ENCODE measurements at regions not wholly inside any gene's neighbourhood (a gene's known extent, or its start where the extent isn't known, plus 50 kb on each side); places are given as distances from the start of the nearest gene placed in this dataset.
"Not testable (repeated sequence)": the region's sequence is repeated elsewhere in the genome, so short reads cannot be mapped to it uniquely, and the experiment has no call there.

DNA sequence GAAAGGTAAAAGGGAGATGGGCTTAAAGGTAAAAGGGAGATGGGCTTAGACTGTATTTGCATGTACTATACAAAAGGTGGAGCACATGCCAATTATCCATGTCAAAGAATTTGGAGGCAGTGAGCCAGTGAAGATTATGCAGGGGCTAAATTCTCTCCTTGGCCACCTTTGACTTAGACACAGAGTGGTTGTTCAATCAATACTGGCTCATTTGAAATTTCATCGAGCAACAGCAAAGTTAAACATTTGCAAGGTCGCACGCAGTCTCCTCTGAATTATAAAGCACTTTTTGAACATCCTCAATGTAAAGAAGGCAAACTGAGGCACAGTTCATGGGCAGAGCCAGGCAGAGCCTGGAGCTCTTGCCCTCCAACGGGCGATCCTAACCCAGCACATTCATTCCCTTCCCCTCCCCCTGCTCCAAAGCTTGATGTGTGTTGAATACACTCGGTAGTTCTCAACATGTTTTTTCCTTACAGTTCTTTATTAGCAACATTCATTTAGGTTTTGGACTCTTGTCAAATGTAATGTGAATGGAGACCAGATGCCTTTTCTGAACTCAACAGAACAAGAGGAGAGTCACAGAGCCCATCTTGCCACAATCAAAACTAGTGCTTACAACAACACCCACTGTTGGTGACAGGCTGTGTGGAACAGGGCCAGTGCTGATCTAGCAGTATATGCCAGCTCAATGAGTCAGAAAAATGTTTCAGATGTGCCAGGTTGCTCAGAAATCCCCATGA is 169.7 kb upstream of the G2E3 start:
- ATAC-seq, result peak; percentile 49
- Mint-ChIP-seq H3K27ac (no peak overlapping the region), H3K9me3 (ENCODE audit: low read depth) (no peaks in the 10 kb centered on the region), H3K36me3 (ENCODE audit: low read depth) (no peaks in the 10 kb centered on the region), H3K4me3 (no peak overlapping the region), H3K27me3 (peaks cover 16% of the 10 kb centered on the region), H3K4me1 (peaks cover 3% of the 10 kb centered on the region)
- CTCF ChIA-PET, result interaction anchor here (0.6 to 0.8 kb wide), 2 partner anchors 133 to 175 kb away, joined by 3 read pairs; no protein-coding TSS in a partner anchor
- intact Hi-C loops (cut with DNase I, micrococcal nuclease), result no loop called here
- POLR2A ChIA-PET, result no interaction called here
- DNase-seq, result peak; percentile 26

DNA sequence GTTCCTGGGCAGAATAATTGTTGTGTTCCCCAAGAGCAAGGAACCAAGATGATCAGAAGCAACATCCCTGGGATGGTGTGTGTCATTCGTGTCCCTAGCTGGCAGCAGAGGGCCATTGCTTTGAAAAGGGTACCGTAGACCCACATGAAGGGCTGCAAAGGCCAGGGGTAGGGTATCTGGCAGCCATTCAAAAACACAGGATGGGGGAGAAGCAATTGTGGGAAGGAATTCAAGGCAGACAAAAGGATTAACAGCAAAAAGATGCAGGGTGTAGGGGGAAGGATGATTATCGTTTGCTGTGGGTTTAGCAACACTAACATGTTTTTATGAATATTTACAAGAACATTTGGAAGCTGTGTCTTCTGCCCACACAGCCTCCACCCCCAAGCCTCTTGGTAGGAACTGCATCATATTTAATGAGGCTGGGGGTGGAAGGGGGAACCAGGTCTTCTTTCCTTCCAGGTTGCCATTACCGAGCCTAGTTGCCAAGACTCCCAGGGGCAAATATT is 169.0 kb upstream of the G2E3 start:
- no peak for DNase-seq
- POLR2A ChIA-PET, result no interaction called here
- Mint-ChIP-seq H3K36me3 (ENCODE audit: low read depth) (no peaks in the 10 kb centered on the region), H3K27me3 (peaks cover 12% of the 10 kb centered on the region), H3K4me1 (peaks cover 3% of the 10 kb centered on the region), H3K27ac (no peak overlapping the region), H3K9me3 (ENCODE audit: low read depth) (no peaks in the 10 kb centered on the region), H3K4me3 (no peak overlapping the region)
- ATAC-seq, result no peak
- intact Hi-C loops (cut with DNase I, micrococcal nuclease), result no loop called here
- CTCF ChIA-PET, result interaction anchor here (0.6 kb wide), 1 partner anchor 176 kb away, joined by 3 read pairs; no protein-coding TSS in a partner anchor

DNA sequence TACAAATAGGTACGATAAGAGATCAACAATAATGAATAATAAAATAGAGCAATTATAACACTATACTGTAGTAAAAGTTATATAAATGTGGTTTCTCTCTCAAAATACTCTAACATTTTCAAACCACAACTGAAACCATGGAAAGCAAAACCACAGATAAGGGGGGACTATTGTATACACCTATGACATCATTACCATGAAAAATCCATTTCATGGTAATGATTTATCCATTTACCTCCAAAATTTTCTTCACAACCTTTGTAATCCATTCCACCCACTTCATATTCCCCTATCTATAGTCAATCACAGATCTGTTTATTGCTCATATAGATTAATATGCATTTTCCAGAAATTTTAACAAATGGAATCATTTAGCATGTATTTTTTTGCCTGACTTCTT is 163.9 kb upstream of the G2E3 start:
- Mint-ChIP-seq H3K4me1 (no peaks in the 10 kb centered on the region), H3K4me3 (no peak overlapping the region), H3K36me3 (ENCODE audit: low read depth) (no peaks in the 10 kb centered on the region), H3K27ac (no peak overlapping the region), H3K27me3 (peaks cover 13% of the 10 kb centered on the region), H3K9me3 (ENCODE audit: low read depth) (no peaks in the 10 kb centered on the region)
- DNase-seq (no peak), ATAC-seq (no peak)
- intact Hi-C loops (cut with DNase I, micrococcal nuclease), result no loop called here
- ChIA-PET CTCF (no interaction called here), POLR2A (no interaction called here)

DNA sequence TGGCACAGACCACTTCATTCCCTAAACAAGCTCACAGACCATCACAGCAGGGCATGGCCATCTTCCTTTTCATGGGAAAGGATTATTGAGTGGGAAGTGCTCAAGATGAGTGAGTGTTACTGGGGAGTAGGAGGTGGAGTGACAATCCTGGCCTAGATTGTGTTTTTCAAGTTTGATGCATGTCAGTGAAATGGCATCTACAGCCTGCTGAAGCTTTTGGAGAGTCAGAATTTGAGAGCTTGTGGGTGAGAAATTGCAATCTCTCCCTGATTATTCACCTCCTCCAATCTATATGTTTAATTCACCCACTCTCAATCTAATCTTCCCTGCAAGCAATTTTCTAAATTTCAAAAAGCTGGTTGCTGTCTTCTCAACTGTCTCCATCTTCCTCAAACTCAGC is 156.1 kb upstream of the G2E3 start:
- DNase-seq, result no peak
- peaks cover 13% of the 10 kb centered on the region for H3K27me3 Mint-ChIP-seq
- no peak overlapping the region for H3K27ac Mint-ChIP-seq
- ChIA-PET CTCF (no interaction called here), POLR2A (no interaction called here)
- H3K36me3 Mint-ChIP-seq (ENCODE audit: low read depth), result no peaks in the 10 kb centered on the region
- no peaks in the 10 kb centered on the region for H3K9me3 Mint-ChIP-seq (ENCODE audit: low read depth)
- H3K4me3 Mint-ChIP-seq, result no peak overlapping the region
- ATAC-seq, result no peak
- intact Hi-C loops (cut with DNase I, micrococcal nuclease), result no loop called here
- H3K4me1 Mint-ChIP-seq, result no peaks in the 10 kb centered on the region

DNA sequence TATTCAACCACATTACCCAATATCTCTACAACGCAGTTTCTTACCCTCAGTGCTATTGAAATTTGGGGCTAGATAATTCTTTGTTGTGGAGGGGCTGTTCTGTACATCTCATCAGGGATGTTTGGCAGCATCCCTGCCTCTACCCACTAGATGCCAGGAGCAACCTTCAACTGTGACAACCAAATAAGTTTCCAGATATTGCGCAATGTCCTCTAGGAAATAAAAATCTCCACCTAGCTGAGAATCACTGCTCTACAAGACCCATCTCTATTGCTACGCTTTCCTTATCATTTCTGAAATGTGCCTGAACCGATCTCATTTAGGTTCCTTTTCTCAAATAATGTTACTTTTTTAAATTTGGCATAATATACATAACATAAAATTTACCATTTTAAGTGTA is 155.2 kb upstream of the G2E3 start:
- Mint-ChIP-seq H3K27me3 (peaks cover 9% of the 10 kb centered on the region), H3K9me3 (ENCODE audit: low read depth) (no peaks in the 10 kb centered on the region), H3K27ac (no peak overlapping the region), H3K36me3 (ENCODE audit: low read depth) (no peaks in the 10 kb centered on the region), H3K4me1 (no peaks in the 10 kb centered on the region), H3K4me3 (no peak overlapping the region)
- POLR2A ChIA-PET, result no interaction called here
- intact Hi-C loops (cut with DNase I, micrococcal nuclease), result no loop called here
- no peak for ATAC-seq
- no peak for DNase-seq
- CTCF ChIA-PET, result no interaction called here

DNA sequence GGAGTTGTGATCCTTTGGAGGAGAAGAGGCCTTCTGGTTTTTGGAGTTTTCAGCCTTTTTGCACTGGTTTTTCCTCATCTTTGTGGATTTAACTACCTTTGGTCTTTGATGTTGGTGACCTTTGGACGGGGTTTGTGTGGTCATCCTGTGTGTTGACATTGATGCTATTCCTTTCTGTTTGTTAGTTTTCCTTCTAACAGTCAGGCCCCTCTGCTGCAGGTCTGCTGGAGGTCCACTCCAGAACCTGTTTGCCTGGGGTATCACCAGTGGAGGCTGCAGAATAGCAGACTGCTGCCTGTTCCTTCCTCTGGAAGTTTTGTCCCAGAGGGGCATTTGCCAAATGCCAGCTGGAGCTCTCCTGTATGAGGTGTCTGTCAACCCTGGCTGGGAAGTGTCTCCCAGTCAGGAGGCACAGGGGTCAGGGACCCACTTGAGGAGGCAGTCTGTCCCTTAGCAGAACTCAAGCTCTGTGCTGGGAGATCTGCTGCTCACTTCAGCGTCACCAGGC is 149.4 kb upstream of the G2E3 start:
- H3K27me3 Mint-ChIP-seq; DNase-seq; H3K9me3 Mint-ChIP-seq (ENCODE audit: low read depth); H3K36me3 Mint-ChIP-seq (ENCODE audit: low read depth); H3K27ac Mint-ChIP-seq; H3K4me1 Mint-ChIP-seq; POLR2A ChIA-PET; H3K4me3 Mint-ChIP-seq; ATAC-seq; intact Hi-C loops (cut with DNase I, micrococcal nuclease): not testable (repeated sequence)
- CTCF ChIA-PET, result interaction anchor here (0.5 kb wide), 1 partner anchor 9 kb away, joined by 3 read pairs; no protein-coding TSS in a partner anchor

DNA sequence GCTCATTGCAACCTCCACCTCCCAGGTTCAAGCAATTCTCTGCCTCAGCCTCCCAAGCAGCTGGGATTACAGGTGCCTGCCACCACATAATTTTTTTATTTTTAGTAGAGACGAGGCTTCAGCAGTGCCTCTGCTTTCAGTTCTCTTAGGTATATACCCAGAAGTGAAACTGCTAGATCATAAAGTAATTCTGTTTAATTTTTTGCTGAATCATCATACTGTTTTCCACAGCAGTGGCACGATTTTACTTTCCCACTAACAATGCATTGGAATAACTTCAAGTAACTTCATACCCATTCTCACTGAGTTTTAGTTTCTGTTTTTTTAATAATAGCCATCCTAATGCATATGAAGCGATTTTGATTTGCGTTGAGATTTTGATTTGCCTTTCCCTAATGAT is 148.0 kb upstream of the G2E3 start:
- peaks cover 9% of the 10 kb centered on the region for H3K27me3 Mint-ChIP-seq
- intact Hi-C loops (cut with DNase I, micrococcal nuclease), result no loop called here
- DNase-seq, result no peak
- ChIA-PET POLR2A (no interaction called here), CTCF (no interaction called here)
- no peak overlapping the region for H3K4me3 Mint-ChIP-seq
- H3K4me1 Mint-ChIP-seq, result no peaks in the 10 kb centered on the region
- H3K9me3 Mint-ChIP-seq (ENCODE audit: low read depth), result no peaks in the 10 kb centered on the region
- ATAC-seq, result no peak
- H3K27ac Mint-ChIP-seq, result no peak overlapping the region
- no peaks in the 10 kb centered on the region for H3K36me3 Mint-ChIP-seq (ENCODE audit: low read depth)

DNA sequence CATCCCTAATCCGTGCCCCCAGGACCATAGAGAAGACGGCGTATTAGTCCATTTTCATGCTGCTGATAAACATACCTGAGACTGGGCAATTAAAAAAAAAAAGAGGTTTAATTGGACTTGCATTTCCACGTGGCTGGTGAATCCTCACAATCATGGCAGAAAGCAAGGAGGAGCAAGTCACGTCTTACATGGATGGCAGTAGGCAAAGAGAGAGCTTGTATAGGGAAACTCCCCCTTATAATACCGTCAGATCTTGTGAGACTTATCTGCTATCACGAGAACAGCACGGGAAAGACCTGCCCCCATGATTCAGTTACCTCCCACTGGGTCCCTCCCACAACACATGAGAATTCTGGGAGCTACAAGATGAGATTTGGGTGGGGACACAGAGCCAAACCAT is 145.8 kb upstream of the G2E3 start:
- POLR2A ChIA-PET; H3K4me1 Mint-ChIP-seq; ATAC-seq; H3K4me3 Mint-ChIP-seq; H3K27me3 Mint-ChIP-seq; intact Hi-C loops (cut with DNase I, micrococcal nuclease); H3K9me3 Mint-ChIP-seq (ENCODE audit: low read depth); H3K27ac Mint-ChIP-seq; DNase-seq; H3K36me3 Mint-ChIP-seq (ENCODE audit: low read depth); CTCF ChIA-PET: not testable (repeated sequence)

DNA sequence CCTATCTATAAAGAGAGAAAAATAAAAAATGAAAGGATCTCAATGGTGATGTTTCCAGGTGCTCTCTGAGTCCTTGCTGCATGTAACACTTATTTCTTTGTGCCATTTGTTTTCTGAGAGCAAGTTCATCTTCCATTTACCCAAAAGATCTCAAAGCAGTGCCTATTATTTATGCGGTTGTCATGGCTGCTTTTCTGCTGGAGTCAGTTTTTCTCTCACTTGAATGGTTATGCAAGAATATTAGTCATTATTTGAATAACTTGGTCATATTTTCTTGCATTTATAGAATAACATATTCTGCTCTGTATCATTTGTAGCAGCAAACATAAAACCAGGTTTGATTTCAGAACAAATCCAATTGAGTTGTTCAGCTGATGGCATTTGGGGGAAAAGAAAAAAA is 141.8 kb upstream of the G2E3 start:
- Mint-ChIP-seq H3K9me3 (ENCODE audit: low read depth) (no peaks in the 10 kb centered on the region), H3K4me3 (no peak overlapping the region), H3K4me1 (no peaks in the 10 kb centered on the region), H3K36me3 (ENCODE audit: low read depth) (no peaks in the 10 kb centered on the region), H3K27ac (no peak overlapping the region), H3K27me3 (peaks cover 6% of the 10 kb centered on the region)
- DNase-seq, result no peak
- POLR2A ChIA-PET, result no interaction called here
- CTCF ChIA-PET, result no interaction called here
- intact Hi-C loops (cut with DNase I, micrococcal nuclease), result no loop called here
- no peak for ATAC-seq

DNA sequence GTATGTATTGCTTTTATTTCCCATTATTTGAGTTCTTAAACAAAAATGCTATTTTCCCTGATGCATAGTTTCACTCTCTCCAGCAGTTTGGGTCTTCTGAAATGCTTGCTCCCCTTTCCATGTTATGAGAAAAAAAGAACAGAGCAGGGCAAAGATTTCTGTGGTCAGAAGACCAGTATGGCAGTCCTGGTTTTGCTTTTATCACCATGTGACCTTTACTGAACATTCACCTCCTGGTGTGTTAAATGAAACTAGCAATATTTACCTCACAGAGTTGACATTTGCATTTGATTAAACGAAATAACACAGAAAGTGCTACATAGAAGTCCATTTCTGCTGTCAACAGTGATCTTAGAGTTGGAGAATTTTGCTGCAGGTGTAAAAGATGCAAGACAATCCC is 141.0 kb upstream of the G2E3 start:
- ATAC-seq (no peak), DNase-seq (no peak)
- ChIA-PET POLR2A (no interaction called here), CTCF (no interaction called here)
- intact Hi-C loops (cut with DNase I, micrococcal nuclease), result no loop called here
- Mint-ChIP-seq H3K4me1 (no peaks in the 10 kb centered on the region), H3K27me3 (peaks cover 5% of the 10 kb centered on the region), H3K4me3 (no peak overlapping the region), H3K9me3 (ENCODE audit: low read depth) (no peaks in the 10 kb centered on the region), H3K36me3 (ENCODE audit: low read depth) (no peaks in the 10 kb centered on the region), H3K27ac (no peak overlapping the region)

DNA sequence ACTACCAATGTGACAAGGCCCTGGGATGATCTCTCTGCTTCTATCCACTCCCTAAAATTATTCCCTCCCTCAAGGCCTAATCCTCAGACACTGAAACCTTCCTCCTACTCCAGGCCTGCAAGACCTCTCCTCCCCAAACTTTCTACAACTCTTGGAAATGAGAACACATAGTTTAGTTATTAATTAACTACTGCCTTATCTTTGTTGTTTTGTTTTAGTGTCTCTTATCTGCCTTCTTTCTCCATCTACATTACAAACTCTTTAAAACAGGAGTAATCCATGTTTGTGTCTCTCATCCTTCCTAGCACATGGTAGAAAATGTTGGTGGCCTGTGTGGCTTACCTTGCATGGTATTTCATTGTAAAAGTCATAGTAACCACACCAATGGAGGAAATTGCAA is 139.9 kb upstream of the G2E3 start:
- no peak for ATAC-seq
- H3K4me1 Mint-ChIP-seq, result no peaks in the 10 kb centered on the region
- H3K4me3 Mint-ChIP-seq, result no peak overlapping the region
- intact Hi-C loops (cut with DNase I, micrococcal nuclease), result no loop called here
- peaks cover 13% of the 10 kb centered on the region for H3K27me3 Mint-ChIP-seq
- ChIA-PET POLR2A (no interaction called here), CTCF (interaction anchor here (0.6 kb wide), 1 partner anchor 44 kb away, joined by 3 read pairs; no protein-coding TSS in a partner anchor)
- H3K9me3 Mint-ChIP-seq (ENCODE audit: low read depth), result no peaks in the 10 kb centered on the region
- no peaks in the 10 kb centered on the region for H3K36me3 Mint-ChIP-seq (ENCODE audit: low read depth)
- H3K27ac Mint-ChIP-seq, result no peak overlapping the region
- no peak for DNase-seq

DNA sequence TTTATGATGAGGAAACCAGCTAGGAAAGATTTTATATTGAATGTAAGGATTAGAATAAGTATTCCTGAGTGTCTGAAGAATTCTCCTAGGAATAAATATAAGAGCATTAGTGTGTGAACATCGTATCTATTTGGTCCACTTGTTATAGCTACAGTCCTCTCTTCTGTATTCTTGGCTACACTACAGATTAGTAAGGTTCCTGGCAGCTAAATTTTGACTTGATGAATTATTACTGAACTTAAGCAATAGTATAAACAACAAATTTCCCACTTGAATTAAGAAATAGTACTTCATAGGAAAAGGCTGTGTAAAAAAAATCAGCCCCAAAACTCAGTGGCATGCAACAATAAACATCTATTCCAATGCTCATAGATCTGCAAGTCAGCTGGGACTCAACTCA is 138.4 kb upstream of the G2E3 start:
- intact Hi-C loops (cut with DNase I, micrococcal nuclease), result no loop called here
- Mint-ChIP-seq H3K36me3 (ENCODE audit: low read depth) (no peaks in the 10 kb centered on the region), H3K4me3 (no peak overlapping the region), H3K27ac (no peak overlapping the region), H3K27me3 (peaks cover 17% of the 10 kb centered on the region), H3K4me1 (no peaks in the 10 kb centered on the region), H3K9me3 (ENCODE audit: low read depth) (no peaks in the 10 kb centered on the region)
- no peak for ATAC-seq
- ChIA-PET POLR2A (no interaction called here), CTCF (no interaction called here)
- no peak for DNase-seq

Data from activated CD4-positive, alpha-beta T cell treated with anti-CD3 and anti-CD28 coated beads for 36 hours (primary cell).